ENCODE measurements at regions not wholly inside any gene's neighbourhood (a gene's known extent, or its start where the extent isn't known, plus 50 kb on each side); places are given as distances from the start of the nearest gene placed in this dataset.

DNA sequence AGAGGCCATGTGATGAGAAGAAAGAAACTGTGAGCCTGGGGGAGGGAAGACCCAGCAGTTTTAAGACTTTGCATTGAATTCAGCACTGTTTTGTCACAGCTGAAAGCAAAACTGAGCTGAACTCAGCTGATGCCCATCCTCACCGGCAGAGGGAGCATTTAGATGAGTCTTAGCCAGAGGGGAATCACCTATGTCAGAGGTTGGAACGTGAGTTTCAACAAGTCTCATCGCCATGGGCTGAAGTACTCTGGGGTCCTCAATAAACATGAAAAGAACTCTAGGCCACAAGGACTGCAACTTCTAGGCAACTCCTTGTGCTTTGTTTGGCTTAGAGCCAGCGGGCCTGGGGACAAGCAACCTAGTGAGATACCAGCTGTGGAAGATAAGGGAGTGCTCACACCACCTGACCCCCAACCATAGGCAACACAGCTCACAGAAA is 324.5 kb downstream of the TBL1XR1 start:
- TF ChIP-seq SUZ12 (IDR thresholded peaks at IDR 0.05; ENCODE audit: extremely low read depth, insufficient read depth, insufficient read length) = no peak
- no peak for TF ChIP-seq YY1 (IDR thresholded peaks at IDR 0.05; ENCODE audit: insufficient read depth, insufficient read length)
